Inflammatory macrophage treated with lipopolysaccharide for 4 hours (primary cell): ENCODE measurements at regions not wholly inside any gene's neighbourhood (a gene's known extent, or its start where the extent isn't known, plus 50 kb on each side); places are given as distances from the start of the nearest gene placed in this dataset.
A peak's percentile ranks its signal among the peaks of the same experiment; 100 is the strongest.
"Not testable (repeated sequence)": the region's sequence is repeated elsewhere in the genome, so short reads cannot be mapped to it uniquely, and the experiment has no call there.

Experiments used
- DNase-seq: peaks from one replicate; pipeline ENCODE4 v3.0.0-alpha.2; 2020

DNA sequence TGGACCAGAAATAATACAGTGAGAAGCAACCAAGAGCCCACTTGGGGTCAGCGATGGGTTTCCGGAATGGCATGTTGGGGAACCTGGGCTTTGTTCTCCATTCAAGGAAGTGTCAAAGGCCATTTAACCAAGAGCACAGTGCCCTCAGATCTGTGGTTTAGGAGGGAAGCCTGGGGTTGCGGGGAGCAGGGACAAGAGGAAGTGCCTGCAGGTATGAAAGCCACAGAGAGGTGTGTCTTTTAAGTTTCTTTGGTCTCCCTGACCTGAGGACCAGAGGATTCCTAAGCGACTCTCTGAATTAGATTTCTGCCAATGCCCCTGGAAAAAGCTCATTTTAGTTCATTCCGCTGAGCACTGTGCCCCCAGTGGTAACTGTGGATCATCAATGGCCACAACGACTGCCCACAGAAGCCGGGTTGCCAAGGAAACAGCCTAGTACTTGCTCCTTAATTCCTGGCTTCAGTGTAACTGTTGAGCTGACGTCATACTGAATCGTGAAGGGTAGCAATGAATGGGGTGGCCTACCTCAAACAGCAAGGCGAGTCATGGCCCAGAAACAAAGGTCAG, 107.3 kb upstream of the SPIN1 start:
- no peak for DNase-seq

GRCh38 chr9:88278036-88278435, 110.2 kb upstream of the SPIN1 start:
- no peak for DNase-seq

- DNase-seq: no peak
Measured at GRCh38 chr9:88274078-88274477, 114.2 kb upstream of the SPIN1 start.

- DNase-seq: no peak
Measured at GRCh38 chr9:88272986-88273385, 115.3 kb upstream of the SPIN1 start.

GRCh38 chr9:88270413-88270812, 117.8 kb upstream of the SPIN1 start:
- DNase-seq: no peak

DNA sequence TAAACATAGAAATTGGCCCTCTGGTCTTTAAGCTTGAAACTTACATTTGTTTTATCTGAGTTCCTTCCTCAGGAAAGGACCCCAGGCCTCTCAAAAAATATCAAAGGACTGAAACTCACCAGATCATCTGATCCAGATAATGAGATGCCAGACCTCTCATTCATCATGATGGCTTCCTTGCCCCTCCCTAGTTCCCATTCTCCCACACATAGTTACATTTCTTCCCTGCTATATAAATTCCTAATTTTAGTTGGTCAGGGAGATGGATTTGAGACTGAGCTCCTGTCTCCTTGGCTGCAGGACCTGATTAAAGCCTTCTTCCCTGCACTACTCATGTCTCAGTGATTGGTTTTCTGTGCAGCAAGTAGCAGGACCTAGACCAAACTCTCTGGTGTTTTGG, 119.4 kb upstream of the SPIN1 start:
- no peak for DNase-seq

DNA sequence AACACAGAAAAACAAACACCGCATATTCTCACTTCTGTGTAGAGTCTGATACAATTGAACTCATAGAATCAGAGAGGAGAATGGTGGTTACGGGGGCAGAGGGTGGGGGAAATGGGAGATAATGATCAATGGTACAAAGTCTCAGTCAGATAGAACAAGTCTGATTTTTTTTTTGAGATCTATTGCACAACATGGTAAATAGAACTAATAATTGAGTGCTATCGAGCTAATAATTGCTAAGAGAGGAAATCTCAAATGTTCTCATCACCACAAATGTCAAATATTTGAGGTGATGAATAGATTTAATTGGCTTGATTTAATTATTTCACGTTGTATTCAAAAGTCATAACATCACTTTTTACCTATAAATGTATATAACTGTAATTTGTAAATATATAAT, 121.0 kb upstream of the SPIN1 start:
- no peak for DNase-seq

GRCh38 chr9:88266416-88266815, 121.8 kb upstream of the SPIN1 start:
- DNase-seq: no peak

DNA sequence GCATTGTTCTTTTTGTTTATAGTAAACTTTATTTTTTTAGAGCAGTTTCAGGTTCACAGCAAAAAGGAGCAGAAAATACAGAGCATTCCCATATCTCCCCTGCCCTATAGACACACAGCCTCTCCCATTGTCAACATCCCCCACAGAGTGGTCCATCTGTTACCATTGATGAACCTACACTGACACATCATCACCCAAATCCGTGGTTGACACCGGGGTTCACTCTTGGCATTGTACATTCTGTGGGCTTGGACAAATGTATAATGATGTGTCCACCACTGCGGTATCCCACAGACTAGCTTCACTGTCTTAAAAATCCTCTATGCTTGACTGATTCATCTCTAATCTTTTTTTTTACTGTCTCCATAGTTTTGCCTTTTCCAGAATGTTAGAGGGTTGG, 120.7 kb upstream of the SPATA31C2 start:
- DNase-seq: no peak

DNA sequence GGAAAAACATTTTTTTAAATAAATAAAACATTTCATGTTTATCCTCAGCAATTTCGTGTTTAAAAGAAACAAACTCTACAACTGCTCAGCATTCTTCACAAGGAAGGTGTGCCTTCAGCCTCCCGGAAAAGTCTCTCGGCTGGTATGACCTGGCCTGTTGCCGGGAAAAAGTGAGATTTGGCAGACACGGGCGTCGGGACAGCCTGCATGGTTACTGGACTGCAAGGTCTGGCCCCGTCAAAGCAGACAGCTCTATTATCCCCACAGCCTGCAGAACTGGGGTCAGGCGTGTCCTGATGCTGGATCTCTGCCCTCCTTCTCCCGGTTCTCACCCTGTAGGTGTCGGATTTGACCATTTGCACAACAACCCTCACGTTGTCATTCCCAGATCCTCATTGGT, 120.3 kb upstream of the SPATA31C2 start:
- no peak for DNase-seq

DNA sequence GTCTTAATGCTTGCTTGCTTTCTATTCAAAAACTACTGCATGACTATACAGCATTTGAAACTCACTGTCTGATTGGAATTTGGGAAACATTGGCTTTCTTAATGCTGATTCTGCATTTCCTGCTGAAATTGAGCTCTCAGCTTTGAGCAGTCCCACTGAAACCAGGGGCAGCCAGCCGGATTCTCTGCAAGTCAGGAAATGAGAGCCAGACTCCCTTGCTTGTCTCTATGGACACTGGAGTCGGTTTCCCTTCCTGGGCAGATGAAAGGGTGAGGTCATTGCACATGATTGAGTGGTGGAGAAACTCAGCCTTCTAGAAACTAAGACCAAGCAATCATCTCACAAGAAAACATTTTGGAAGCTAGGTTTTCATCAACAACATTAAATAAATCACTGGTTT, 119.7 kb upstream of the SPATA31C2 start:
- DNase-seq: peak; percentile 67

DNA sequence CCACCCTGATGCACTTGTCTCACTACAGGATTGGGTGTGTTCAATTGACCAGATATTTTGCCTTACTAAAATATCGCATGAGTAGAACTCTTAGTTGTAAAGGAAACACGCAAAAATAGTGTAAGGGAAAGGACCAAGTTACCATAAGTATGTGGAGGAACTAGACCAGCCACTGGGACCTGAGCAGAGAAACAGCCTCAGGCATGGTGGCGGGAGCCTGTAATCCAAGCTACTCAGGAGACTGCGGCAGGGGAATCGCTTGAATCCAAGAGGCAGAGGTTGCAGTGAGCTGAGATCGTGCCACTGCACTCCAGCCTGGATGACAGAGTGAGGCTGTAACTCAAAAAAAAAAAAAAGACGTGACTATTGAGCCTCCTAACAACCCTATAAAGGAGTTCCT, 117.9 kb upstream of the SPATA31C2 start:
- DNase-seq: no peak

- DNase-seq: not testable (repeated sequence)
Measured at GRCh38 chr9:88255806-88256205, 117.5 kb upstream of the SPATA31C2 start.

- DNase-seq: no peak
Measured at GRCh38 chr9:88251903-88252302, 113.6 kb upstream of the SPATA31C2 start.

DNA sequence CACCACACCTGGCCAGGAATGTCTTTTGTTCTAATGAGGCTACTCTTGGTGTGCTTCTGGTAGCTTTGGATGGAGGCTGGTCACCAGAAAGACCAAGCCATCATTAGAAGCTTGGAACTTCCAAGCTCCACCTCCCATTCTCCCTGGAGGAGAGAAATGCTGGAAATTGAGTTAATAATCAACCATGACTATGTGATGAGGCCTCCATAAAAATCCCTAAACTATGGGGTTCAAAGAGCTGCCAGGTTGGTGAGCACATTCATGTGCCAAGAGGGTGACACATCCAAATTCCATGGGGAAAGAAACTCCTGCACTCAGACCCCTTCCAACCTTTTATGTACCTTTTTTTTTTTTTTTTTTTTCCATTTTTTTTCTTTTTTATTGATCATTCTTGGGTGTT, 105.5 kb upstream of the SPATA31C2 start:
- DNase-seq: no peak

DNA sequence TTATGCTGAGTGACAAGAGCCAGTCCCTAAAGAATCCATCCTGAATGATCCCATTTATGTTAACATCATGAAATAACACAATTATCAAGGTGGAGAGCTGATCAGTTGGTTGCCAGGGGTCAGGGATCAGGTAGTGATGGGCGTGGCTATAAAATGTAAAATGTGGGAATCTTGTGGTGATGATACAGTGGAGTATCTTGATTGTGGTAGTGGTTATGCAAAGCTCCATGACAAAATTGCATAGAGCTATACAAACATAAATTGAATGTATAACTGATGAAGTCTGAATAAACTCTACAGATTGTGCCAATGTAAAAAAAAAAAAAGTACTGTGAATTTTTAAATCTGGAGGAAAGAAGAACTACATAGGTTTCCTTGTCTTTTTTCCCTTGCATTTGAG, 104.6 kb upstream of the SPATA31C2 start:
- no peak for DNase-seq

DNA sequence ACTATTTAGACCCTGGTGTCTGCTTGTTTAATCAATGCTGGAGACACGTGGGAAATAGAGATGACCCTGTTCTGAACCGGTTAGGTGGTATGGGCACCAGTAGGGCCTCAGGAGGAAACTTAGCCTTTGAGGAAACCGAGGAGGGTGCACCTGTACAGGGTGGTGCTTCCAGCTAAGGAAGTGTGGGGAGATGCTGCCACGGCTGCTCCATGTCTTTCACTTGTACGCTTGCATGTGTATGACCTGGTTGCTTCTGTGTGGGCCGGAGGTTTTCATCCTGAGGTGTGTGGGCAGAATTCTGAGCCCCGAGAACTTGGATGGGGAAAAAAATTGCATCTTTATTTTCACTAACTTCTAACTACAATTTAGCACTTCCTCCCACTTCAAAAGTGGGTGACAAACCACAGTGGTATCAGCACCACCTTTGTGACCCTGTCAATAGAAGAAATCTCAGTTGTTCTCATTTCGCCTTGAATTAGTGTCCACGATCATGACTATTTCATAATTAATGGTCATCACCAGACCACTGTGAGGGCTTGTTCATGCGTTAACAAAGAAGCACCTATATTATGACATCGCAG, 99.8 kb upstream of the SPATA31C2 start:
- DNase-seq: no peak

- DNase-seq: no peak
Measured at GRCh38 chr9:88237479-88237961, 99.2 kb upstream of the SPATA31C2 start.

DNA sequence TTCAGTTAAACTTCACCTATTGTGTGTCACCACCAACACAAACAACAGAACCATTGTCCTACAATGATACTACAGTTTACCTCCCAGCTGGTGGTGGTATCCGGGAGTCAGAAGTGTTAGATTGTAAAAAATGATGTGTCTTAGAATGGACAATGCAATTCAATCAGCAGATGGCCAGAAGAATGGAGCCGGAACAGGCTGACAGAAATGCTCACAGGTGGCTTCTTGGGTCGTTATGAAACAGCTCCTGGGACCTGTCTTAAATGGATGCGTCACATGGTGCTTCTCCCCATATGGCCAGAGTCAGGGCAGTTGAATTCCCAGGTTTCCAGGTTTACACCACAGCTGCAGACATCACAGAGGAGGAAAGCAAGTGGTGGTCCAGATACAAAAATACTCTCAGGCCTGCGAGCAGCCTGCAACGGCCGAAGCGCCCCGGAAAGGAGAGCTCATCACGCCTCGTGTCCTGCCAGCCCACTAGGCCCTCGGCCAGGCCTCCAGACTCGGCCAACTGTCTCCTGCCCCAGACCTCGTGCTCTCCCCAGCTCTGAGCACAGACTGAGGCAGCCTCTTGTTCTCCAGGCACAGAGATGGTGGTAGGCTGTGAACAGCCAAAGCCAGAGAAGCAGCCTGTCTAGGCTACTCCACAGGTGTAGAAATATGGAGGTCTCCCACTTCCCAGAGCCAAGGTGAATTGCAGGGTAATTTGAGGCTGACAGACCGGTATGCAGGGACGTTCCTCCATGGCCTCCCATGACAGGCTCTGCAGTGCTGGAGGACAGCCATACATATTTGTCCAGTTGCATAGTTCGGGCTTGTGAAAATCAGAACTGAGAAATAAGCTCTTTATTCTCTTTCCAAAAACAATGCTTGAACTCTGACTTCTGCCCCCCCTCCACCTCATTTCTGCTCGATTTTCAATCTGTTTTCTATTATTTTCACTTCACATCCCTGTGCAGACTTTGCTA, 98.5 kb upstream of the SPATA31C2 start:
- DNase-seq: no peak

DNA sequence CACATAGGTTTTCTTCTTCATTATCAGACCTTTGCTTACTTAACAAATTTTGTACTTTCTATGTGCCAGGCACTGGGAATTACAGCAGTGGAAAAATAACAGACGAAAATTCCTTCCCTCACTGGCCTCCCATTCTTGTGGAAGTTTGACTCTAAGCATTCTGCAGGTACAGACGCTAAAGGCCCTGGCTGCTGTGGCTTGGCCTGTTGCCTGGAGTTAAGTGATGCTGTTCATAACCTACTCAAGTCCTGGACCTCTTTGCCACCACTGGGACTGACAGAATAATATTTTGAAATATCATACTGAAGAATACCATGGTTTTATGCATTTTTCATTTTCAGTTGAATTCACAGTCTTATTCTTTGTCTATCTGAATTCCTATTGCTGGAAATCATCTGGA, 97.3 kb upstream of the SPATA31C2 start:
- DNase-seq: no peak

GRCh38 chr9:88234114-88234513, 95.8 kb upstream of the SPATA31C2 start:
- no peak for DNase-seq

DNA sequence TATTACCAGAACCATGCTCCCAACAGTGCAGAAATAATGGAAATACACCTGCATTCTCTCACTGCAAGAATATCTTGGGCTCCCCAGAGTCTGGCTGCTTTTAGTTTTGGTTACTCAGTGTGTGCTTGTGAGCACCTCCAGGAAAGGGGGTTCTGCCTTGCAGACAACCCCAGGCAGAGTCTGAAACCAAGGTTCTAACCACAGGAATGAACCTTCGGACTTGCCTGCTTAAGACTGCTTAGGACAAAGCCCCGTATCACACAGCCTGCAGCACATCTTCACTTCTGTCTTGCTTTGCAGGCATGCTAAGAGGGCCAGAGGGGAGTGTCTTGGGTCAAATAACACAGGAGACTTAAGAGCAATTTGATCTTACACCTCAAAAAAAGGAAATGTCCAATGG, 94.8 kb upstream of the SPATA31C2 start:
- no peak for DNase-seq

- DNase-seq: no peak
Measured at GRCh38 chr9:88230612-88231011, 92.3 kb upstream of the SPATA31C2 start.

DNA sequence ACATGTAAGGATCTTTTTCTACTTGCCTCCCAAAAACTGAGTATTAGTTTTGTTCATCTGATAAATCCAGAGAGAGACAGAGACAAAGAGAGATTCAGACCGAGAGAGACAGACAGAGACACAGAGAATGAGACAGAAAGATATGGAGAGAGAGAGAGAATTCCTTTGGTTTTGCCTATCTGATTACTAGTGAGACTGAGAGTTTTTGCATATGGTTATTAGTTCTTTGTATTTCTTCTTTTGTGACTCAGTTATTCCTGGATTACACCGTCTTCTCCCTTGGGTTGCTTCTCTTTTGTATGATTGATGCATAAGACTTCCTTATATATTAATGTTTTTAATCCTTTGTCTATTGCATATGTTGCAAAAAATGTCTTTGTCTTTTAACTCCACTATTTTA, 91.2 kb upstream of the SPATA31C2 start:
- DNase-seq: no peak
